ENCODE measurements at regions not wholly inside any gene's neighbourhood (a gene's known extent, or its start where the extent isn't known, plus 50 kb on each side); places are given as distances from the start of the nearest gene placed in this dataset.

DNA sequence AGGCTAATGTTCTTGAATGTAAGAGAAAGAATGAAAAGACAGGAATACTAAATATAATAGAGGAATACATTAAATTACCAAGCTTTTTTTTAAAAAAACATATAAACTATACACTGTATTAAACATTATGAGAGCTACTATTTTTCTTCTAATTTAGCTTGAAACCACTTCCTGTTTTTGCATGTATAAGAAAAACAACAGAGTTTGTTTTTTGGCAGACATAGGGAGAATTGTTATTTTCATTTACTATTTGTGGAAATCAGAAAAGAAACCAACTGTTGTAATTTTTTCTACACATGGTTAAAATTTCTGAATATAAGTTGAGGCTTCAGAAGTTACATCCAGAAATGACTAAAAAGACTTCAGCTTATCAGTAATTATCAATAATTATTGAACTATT, 991.8 kb upstream of the GJE1 start:
- H3K9ac ChIP-seq (ENCODE audit: low read length) = no peak overlapping the region
- no peaks in the 10 kb centered on the region for H3K9me2 ChIP-seq (ENCODE audit: insufficient read depth, low read length)
- H4K20me1 ChIP-seq (ENCODE audit: insufficient read depth) = no peaks in the 10 kb centered on the region
- H3K36me3 ChIP-seq (ENCODE audit: insufficient read depth, low read length) = no peaks in the 10 kb centered on the region
- no peak overlapping the region for H3K4me2 ChIP-seq (ENCODE audit: low read length)
- no peak overlapping the region for H2AFZ ChIP-seq (ENCODE audit: low read depth, low read length)
- H3K9me3 ChIP-seq (ENCODE audit: low read length) = no peaks in the 10 kb centered on the region
- H3F3A ChIP-seq (ENCODE audit: insufficient read depth, low read length, poor library complexity, severe bottlenecking) = no peaks in the 10 kb centered on the region
- no peak for TF ChIP-seq EP300 (conservative IDR thresholded peaks at IDR 0.05; ENCODE audit: poor library complexity, severe bottlenecking)
- TF ChIP-seq, protein P1, sequence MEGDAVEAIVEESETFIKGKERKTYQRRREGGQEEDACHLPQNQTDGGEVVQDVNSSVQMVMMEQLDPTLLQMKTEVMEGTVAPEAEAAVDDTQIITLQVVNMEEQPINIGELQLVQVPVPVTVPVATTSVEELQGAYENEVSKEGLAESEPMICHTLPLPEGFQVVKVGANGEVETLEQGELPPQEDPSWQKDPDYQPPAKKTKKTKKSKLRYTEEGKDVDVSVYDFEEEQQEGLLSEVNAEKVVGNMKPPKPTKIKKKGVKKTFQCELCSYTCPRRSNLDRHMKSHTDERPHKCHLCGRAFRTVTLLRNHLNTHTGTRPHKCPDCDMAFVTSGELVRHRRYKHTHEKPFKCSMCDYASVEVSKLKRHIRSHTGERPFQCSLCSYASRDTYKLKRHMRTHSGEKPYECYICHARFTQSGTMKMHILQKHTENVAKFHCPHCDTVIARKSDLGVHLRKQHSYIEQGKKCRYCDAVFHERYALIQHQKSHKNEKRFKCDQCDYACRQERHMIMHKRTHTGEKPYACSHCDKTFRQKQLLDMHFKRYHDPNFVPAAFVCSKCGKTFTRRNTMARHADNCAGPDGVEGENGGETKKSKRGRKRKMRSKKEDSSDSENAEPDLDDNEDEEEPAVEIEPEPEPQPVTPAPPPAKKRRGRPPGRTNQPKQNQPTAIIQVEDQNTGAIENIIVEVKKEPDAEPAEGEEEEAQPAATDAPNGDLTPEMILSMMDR (IDR thresholded peaks at IDR 0.05; ENCODE audit: poor library complexity, severe bottlenecking) = no peak
- no peak for TF ChIP-seq TAF1 (IDR thresholded peaks at IDR 0.05; ENCODE audit: low read depth)
- TF ChIP-seq, protein P2, sequence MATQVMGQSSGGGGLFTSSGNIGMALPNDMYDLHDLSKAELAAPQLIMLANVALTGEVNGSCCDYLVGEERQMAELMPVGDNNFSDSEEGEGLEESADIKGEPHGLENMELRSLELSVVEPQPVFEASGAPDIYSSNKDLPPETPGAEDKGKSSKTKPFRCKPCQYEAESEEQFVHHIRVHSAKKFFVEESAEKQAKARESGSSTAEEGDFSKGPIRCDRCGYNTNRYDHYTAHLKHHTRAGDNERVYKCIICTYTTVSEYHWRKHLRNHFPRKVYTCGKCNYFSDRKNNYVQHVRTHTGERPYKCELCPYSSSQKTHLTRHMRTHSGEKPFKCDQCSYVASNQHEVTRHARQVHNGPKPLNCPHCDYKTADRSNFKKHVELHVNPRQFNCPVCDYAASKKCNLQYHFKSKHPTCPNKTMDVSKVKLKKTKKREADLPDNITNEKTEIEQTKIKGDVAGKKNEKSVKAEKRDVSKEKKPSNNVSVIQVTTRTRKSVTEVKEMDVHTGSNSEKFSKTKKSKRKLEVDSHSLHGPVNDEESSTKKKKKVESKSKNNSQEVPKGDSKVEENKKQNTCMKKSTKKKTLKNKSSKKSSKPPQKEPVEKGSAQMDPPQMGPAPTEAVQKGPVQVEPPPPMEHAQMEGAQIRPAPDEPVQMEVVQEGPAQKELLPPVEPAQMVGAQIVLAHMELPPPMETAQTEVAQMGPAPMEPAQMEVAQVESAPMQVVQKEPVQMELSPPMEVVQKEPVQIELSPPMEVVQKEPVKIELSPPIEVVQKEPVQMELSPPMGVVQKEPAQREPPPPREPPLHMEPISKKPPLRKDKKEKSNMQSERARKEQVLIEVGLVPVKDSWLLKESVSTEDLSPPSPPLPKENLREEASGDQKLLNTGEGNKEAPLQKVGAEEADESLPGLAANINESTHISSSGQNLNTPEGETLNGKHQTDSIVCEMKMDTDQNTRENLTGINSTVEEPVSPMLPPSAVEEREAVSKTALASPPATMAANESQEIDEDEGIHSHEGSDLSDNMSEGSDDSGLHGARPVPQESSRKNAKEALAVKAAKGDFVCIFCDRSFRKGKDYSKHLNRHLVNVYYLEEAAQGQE (IDR thresholded peaks at IDR 0.05; ENCODE audit: borderline replicate concordance) = no peak
- TF ChIP-seq RAD21 (conservative IDR thresholded peaks at IDR 0.05) = no peak
- no peak for TF ChIP-seq POLR2AphosphoS5 (IDR thresholded peaks at IDR 0.05)
- TF ChIP-seq SMC3 (conservative IDR thresholded peaks at IDR 0.05; ENCODE audit: poor library complexity) = no peak
- TF ChIP-seq MXI1 (conservative IDR thresholded peaks at IDR 0.05; ENCODE audit: poor library complexity, severe bottlenecking) = no peak
- no peak for TF ChIP-seq EZH2 (IDR thresholded peaks at IDR 0.05; ENCODE audit: borderline replicate concordance, insufficient read depth, low read length, poor library complexity, severe bottlenecking)
- no peaks in the 10 kb centered on the region for H3K27me3 ChIP-seq (ENCODE audit: insufficient read depth, low read depth, low read length)
- H3K4me3 ChIP-seq (ENCODE audit: low read length) = no peak overlapping the region
- H3K79me2 ChIP-seq (replicated peaks; ENCODE audit: insufficient read depth, low read length) = no peaks in the 10 kb centered on the region
- no peak overlapping the region for H3K27ac ChIP-seq (ENCODE audit: low read length)

DNA sequence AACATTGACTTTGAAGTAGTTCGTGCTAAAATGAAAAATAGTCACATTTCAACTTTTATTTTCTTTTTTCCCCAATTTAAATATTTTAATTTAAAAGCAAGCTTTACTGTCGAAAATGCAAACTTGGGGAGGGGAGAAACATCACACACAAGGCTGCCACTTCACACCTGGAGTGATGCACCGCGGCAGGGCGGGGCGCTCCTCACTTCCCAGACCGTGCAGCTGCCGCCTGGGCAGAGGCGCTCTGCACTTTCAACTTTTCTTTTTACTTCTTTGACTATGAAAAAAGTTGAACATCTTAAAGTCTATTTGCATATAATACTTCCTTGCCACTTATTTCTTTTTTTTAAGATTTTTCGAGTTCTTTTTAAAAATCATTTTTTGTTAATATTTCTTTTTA, 993.3 kb upstream of the GJE1 start:
- Histone ChIP-seq H3K4me2 (ENCODE audit: low read length) (no peak overlapping the region), H4K20me1 (ENCODE audit: insufficient read depth) (no peaks in the 10 kb centered on the region), H3K4me3 (ENCODE audit: low read length) (no peak overlapping the region), H3K27me3 (ENCODE audit: insufficient read depth, low read depth, low read length) (no peaks in the 10 kb centered on the region), H3K9me2 (ENCODE audit: insufficient read depth, low read length) (no peaks in the 10 kb centered on the region), H3K9ac (ENCODE audit: low read length) (no peak overlapping the region), H3K9me3 (ENCODE audit: low read length) (no peaks in the 10 kb centered on the region), H3K79me2 (replicated peaks; ENCODE audit: insufficient read depth, low read length) (no peaks in the 10 kb centered on the region), H3K36me3 (ENCODE audit: insufficient read depth, low read length) (no peaks in the 10 kb centered on the region), H3F3A (ENCODE audit: insufficient read depth, low read length, poor library complexity, severe bottlenecking) (no peaks in the 10 kb centered on the region), H3K27ac (ENCODE audit: low read length) (no peak overlapping the region), H2AFZ (ENCODE audit: low read depth, low read length) (no peak overlapping the region)
- no peak for TF ChIP-seq RAD21 (conservative IDR thresholded peaks at IDR 0.05)
- TF ChIP-seq, protein P1 (IDR thresholded peaks at IDR 0.05; ENCODE audit: poor library complexity, severe bottlenecking) = no peak
- no peak for TF ChIP-seq POLR2AphosphoS5 (IDR thresholded peaks at IDR 0.05)
- no peak for TF ChIP-seq EZH2 (IDR thresholded peaks at IDR 0.05; ENCODE audit: borderline replicate concordance, insufficient read depth, low read length, poor library complexity, severe bottlenecking)
- no peak for TF ChIP-seq EP300 (conservative IDR thresholded peaks at IDR 0.05; ENCODE audit: poor library complexity, severe bottlenecking)
- no peak for TF ChIP-seq MXI1 (conservative IDR thresholded peaks at IDR 0.05; ENCODE audit: poor library complexity, severe bottlenecking)
- TF ChIP-seq, protein P2 (IDR thresholded peaks at IDR 0.05; ENCODE audit: borderline replicate concordance) = no peak
- TF ChIP-seq SMC3 (conservative IDR thresholded peaks at IDR 0.05; ENCODE audit: poor library complexity) = no peak
- no peak for TF ChIP-seq TAF1 (IDR thresholded peaks at IDR 0.05; ENCODE audit: low read depth)

Data from neural cell (in vitro differentiated cells).